Heart left ventricle (tissue), 13 donors: ENCODE measurements at regions not wholly inside any gene's neighbourhood (a gene's known extent, or its start where the extent isn't known, plus 50 kb on each side); places are given as distances from the start of the nearest gene placed in this dataset.

Experiments used
- CTCF ChIP-seq, 12 donors: fragments of 200-600 bp; sonication (generic) in 4 of 12; IDR thresholded peaks; one replicate each; pipeline versions ENCODE4 v1.5.0 to v1.8.0; 2018 to 2022; ENCODE audit warnings: antibody characterized with exemption in 12 of 12, mild to moderate bottlenecking in 5 of 12
- POLR2A ChIP-seq, 2 donors: fragments of 450-650 bp; IDR thresholded peaks; one replicate each; pipeline ENCODE4 v1.6.1; 2017; ENCODE audit warnings: antibody characterized with exemption in 2 of 2, mild to moderate bottlenecking in 2 of 2, moderate library complexity in 2 of 2
- donor health status: ischemic (EF 13 %, LVEDD 7.1; RV severe dilation, severe dysfunction).
- donor health status: DM: no; HTN: yes; CAD: no.
- donor health status: DM: no; HTN: no; CAD: no.
- donor health status: ischemic (EF 25% LVEDD 6.9; RV normal size, moderate dysfunction).
- donor health status: ischemic (EF 25% LVEDD 5.7; RV mildly dilated, moderate dysfunction).
- donor health status: ischemic (EF 35%, LVEDD 5.7; RV mildly dilated, moderate dysfunction).
- donor health status: nonischemic (EF 11% LVEDD 7.7; RV severe dilation, severe dysfunction).
- donor health status: DM: yes; HTN: yes; CAD: no.
- donor health status: PGD.
- donor health status: ischemic (EF 29% LVEDD 5.4; RV normal size, mild dysfunction).
- donor health status: nonischemic (EF 23%, LVEDD 6.1; RV moderate dilation, normal function).

GRCh38 chr5:163993126-163993525 is 487.7 kb downstream of the MAT2B start:
- TF ChIP-seq CTCF (IDR thresholded peaks at IDR 0.05) (no peak), POLR2A (IDR thresholded peaks at IDR 0.05) (no peak)
